ENCODE measurements at regions not wholly inside any gene's neighbourhood (a gene's known extent, or its start where the extent isn't known, plus 50 kb on each side); places are given as distances from the start of the nearest gene placed in this dataset.

- no peak for TF ChIP-seq CTCF (conservative IDR thresholded peaks at IDR 0.05)
- no peak for TF ChIP-seq EZH2 (IDR thresholded peaks at IDR 0.05; ENCODE audit: low read depth)
Observed at GRCh38 chr19:28475525-28475924, 737.4 kb downstream of the UQCRFS1 start.

All from PC-9 (cell line).